Common myeloid progenitor, CD34-positive (primary cell): ENCODE measurements at regions not wholly inside any gene's neighbourhood (a gene's known extent, or its start where the extent isn't known, plus 50 kb on each side); places are given as distances from the start of the nearest gene placed in this dataset.
A peak's percentile ranks its signal among the peaks of the same experiment; 100 is the strongest.

Experiments
- CTCF ChIA-PET: fragments of 350-600 bp; sonication (Branson Sonifier 250); formaldehyde crosslinking; loops from one replicate; lab custom pipeline; 2021; ENCODE audit warnings: antibody characterized with exemption; lab: Charles Lee
- POLR2A ChIA-PET: fragments of 350-600 bp; sonication (Branson Sonifier 250); formaldehyde crosslinking; loops from one replicate; lab custom pipeline; 2021; ENCODE audit warnings: antibody characterized with exemption; lab: Charles Lee
- DNase-seq, 3 donors: peaks; one replicate each; pipeline versions ENCODE4 v3.0.0 to v3.0.0-alpha.2; 2013
- H3K27ac ChIP-seq, 2 experiments: 1 replicate in 1 of 2; 2 replicates in 1 of 2; pipeline ENCODE4 v1.7.0; 2013; ENCODE audit warnings: inconsistent platforms in 2 of 2, low read length in 2 of 2, mild to moderate bottlenecking in 2 of 2, low read depth in 1 of 2, moderate library complexity in 1 of 2; ENCODE audit not compliant: severe bottlenecking in 2 of 2, insufficient read depth in 1 of 2, poor library complexity in 1 of 2
- H3K27me3 ChIP-seq, 5 experiments: replicated peaks in 2 of 5; 1 replicate in 3 of 5; 2 replicates in 2 of 5; pipeline versions ENCODE4 v1.6.1 to v1.7.0; 2013; ENCODE audit warnings: low read length in 4 of 5, mild to moderate bottlenecking in 2 of 5, moderate library complexity in 2 of 5, inconsistent platforms in 1 of 5; ENCODE audit not compliant: insufficient read depth in 5 of 5, control insufficient read depth in 4 of 5
- H3K36me3 ChIP-seq, 4 experiments: 1 replicate in 2 of 4; 2 replicates in 2 of 4; pipeline versions ENCODE4 v1.6.1 to v1.7.0; 2013; ENCODE audit warnings: low read length in 3 of 4, control low read depth in 1 of 4, mild to moderate bottlenecking in 1 of 4; ENCODE audit not compliant: control insufficient read depth in 4 of 4, insufficient read depth in 4 of 4
- H3K4me1 ChIP-seq, 4 experiments: 1 replicate in 3 of 4; 2 replicates in 1 of 4; pipeline versions ENCODE4 v1.6.1 to v1.7.1; 2013; ENCODE audit warnings: low read length in 3 of 4, mild to moderate bottlenecking in 3 of 4, control low read depth in 1 of 4, inconsistent platforms in 1 of 4, moderate library complexity in 1 of 4; ENCODE audit not compliant: control insufficient read depth in 4 of 4, insufficient read depth in 4 of 4; ENCODE audit errors: control extremely low read depth in 1 of 4
- H3K4me3 ChIP-seq, 7 experiments: 1 replicate in 4 of 7; 2 replicates in 3 of 7; pipeline versions ENCODE4 v1.5.1 to v1.7.0; 2013; ENCODE audit warnings: mild to moderate bottlenecking in 7 of 7, low read length in 6 of 7, moderate library complexity in 6 of 7, inconsistent platforms in 2 of 7, low read depth in 2 of 7, control low read depth in 1 of 7; ENCODE audit not compliant: insufficient read depth in 4 of 7, control insufficient read depth in 1 of 7; ENCODE audit errors: extremely low read depth in 1 of 7
- H3K9me3 ChIP-seq, 5 experiments: 1 replicate in 4 of 5; 2 replicates in 1 of 5; pipeline versions ENCODE4 v1.6.1 to v1.7.1; 2013; ENCODE audit warnings: low read length in 4 of 5, mild to moderate bottlenecking in 2 of 5, inconsistent platforms in 1 of 5, low read depth in 1 of 5, moderate library complexity in 1 of 5; ENCODE audit not compliant: control insufficient read depth in 4 of 5, insufficient read depth in 2 of 5; ENCODE audit errors: control extremely low read depth in 1 of 5
- WGBS: methylation state at CpG from one replicate; pipeline ENCODE4 v1.1.5; 2013; ENCODE audit not compliant: insufficient coverage; 5-methylcytosine and 5-hydroxymethylcytosine counted together

DNA sequence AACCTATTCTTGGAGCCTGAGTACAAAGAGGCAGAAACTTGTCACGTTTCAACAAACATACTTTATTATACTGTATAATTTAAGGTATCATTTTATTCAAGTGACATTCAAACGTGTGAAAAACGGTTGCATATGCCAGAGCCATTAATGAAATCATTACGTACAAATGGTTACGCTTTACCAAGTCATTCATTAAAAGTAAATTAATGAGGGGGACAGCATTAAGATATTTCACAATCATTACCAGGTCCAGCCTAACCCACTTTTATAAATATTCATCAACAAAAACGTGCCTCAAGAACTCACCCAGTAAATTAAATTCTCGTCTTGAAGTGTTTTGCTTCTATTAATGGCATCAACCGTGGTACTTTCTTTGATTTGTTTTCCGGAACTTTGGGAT lies 253.0 kb downstream of the RPS24 start:
- Histone ChIP-seq H3K9me3 (no peaks in the 10 kb centered on the region), H3K36me3 (no peaks in the 10 kb centered on the region), H3K27me3 (no peaks in the 10 kb centered on the region), H3K4me3 (no peak overlapping the region), H3K27ac (no peak overlapping the region), H3K4me1 (no peaks in the 10 kb centered on the region)
- POLR2A ChIA-PET: no interaction called here
- CTCF ChIA-PET: no interaction called here
- no peak for DNase-seq
- WGBS: 100% methylated on average over 2 of the region's 9 CpGs

DNA sequence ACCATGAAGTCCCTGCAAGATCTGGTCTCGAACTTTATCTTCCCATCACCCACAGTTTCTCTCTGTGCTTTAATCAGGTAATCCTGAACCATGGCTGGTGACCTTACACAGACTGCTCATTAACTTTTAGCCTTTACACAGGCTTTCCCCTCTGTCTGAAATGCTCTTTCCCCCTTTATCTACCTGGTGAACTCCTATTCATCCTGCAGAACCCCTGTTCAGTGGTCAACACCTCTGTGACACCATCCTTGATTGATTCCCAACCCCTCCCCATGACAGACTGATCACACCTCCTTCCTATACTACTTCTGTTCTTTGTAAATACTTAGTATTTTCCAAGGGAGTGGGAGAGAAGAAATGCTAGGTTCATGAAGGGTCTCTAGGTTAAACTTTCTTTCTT lies 254.0 kb downstream of the RPS24 start:
- Histone ChIP-seq H3K4me1 (peaks cover 0 to 5% (median 2%) of the 10 kb centered on the region in 4 experiments), H3K27me3 (no peaks in the 10 kb centered on the region), H3K4me3 (no peak overlapping the region), H3K36me3 (no peaks in the 10 kb centered on the region), H3K9me3 (no peaks in the 10 kb centered on the region), H3K27ac (no peak overlapping the region)
- CTCF ChIA-PET: no interaction called here
- DNase-seq: no peak
- POLR2A ChIA-PET: interaction anchor here (0.6 kb wide), 1 partner anchor 780 kb away, joined by 3 read pairs; no protein-coding TSS in a partner anchor
- WGBS: 86% methylated on average over 1 of the region's 1 CpG

DNA sequence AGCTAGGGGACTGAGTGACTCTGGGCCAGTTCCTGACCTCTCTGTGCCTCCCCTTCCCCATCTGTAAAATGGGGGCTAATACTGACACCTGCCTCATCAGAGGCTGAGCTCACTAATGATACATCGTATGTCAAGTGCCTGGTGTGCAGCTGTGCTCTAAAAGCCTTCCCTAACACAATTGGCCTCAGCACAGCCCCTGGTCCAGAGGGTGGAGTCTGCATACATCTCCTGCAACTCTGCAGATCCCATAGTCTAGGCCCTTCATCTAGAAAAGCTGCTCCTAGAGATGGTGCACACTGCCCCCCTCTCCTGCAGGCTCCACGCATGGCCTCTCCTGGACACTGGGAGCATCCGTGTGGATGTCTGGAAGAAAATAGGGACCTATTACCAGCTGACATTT lies 255.0 kb downstream of the RPS24 start:
- CTCF ChIA-PET: interaction anchor here (1.2 to 1.4 kb wide), 2 partner anchors 34 to 54 kb away, joined by 3 read pairs; no protein-coding TSS in a partner anchor

DNA sequence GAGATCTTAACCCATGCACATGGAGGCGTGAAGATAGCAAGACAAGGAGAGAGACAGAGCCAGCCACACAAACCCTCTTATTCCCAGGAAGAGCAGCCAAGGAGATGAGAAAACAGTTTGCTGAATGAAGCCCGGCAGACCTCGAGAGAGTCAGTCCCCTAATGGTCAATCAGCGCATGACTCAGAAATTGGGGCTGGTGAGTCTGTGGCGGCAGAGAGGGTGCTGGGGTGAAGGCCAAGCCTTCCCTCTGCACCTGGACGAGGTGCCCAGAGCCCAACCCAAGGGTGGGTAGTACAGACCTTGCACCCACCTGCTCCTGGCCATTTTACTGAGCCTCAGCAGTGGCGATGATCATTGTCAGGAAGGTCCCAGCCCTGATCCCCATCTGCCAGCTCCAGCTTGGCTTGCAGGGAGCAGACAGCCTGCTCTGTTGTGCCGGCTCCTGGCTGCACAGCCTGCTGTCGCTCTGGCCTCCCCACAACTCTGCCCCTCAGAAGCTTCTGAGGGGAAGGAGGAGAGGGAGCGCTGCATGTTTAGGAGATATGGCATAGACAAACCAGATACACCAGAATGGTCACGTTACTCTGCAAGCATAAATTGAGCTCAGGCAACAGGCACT lies 256.6 kb downstream of the RPS24 start:
- ChIA-PET POLR2A (no interaction called here), CTCF (interaction anchor here (2.2 kb wide), 1 partner anchor 8 kb away, joined by 8 read pairs; no protein-coding TSS in a partner anchor)
- no peaks in the 10 kb centered on the region for H3K36me3 ChIP-seq
- H3K4me1 ChIP-seq: peaks cover 0 to 10% (median 2%) of the 10 kb centered on the region in 4 experiments
- 98% methylated on average over 11 of the region's 11 CpGs for WGBS
- H3K27ac ChIP-seq: no peak overlapping the region
- no peaks in the 10 kb centered on the region for H3K27me3 ChIP-seq
- no peak overlapping the region for H3K4me3 ChIP-seq
- no peak for DNase-seq
- no peaks in the 10 kb centered on the region for H3K9me3 ChIP-seq

More for the DNA sequence above, 255.0 kb downstream of the RPS24 start:
- no peaks in the 10 kb centered on the region for H3K36me3 ChIP-seq
- DNase-seq: no peak
- no peak overlapping the region for H3K27ac ChIP-seq
- H3K27me3 ChIP-seq: no peaks in the 10 kb centered on the region
- 92% methylated on average over 2 of the region's 3 CpGs for WGBS
- POLR2A ChIA-PET: no interaction called here
- H3K4me1 ChIP-seq: peaks cover 0 to 10% (median 2%) of the 10 kb centered on the region in 4 experiments
- no peak overlapping the region for H3K4me3 ChIP-seq
- no peaks in the 10 kb centered on the region for H3K9me3 ChIP-seq

DNA sequence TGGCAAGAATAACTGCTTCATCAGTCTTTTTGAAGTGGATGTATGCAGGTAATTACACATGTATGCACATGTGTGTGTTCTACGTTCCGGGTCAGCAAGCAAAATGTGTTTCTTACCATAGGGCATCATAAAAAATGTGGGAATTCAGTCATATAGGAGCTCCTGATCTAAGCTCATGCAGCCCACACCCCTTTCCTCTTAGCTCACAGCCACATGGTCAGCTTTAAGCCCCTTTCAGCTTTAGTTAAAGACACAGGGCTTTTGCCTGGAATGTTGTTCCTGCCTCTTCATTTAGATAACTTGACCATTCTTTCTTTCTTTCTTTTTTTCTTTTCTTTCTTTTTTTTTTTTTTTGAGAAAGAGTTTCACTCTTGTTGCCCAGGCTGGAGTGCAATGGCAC lies 258.1 kb downstream of the RPS24 start:
- no peak overlapping the region for H3K4me3 ChIP-seq
- CTCF ChIA-PET: interaction anchor here (0.7 to 2.2 kb wide), 3 partner anchors 10 to 74 kb away, joined by 3 to 8 read pairs (median 3); no protein-coding TSS in a partner anchor

DNA sequence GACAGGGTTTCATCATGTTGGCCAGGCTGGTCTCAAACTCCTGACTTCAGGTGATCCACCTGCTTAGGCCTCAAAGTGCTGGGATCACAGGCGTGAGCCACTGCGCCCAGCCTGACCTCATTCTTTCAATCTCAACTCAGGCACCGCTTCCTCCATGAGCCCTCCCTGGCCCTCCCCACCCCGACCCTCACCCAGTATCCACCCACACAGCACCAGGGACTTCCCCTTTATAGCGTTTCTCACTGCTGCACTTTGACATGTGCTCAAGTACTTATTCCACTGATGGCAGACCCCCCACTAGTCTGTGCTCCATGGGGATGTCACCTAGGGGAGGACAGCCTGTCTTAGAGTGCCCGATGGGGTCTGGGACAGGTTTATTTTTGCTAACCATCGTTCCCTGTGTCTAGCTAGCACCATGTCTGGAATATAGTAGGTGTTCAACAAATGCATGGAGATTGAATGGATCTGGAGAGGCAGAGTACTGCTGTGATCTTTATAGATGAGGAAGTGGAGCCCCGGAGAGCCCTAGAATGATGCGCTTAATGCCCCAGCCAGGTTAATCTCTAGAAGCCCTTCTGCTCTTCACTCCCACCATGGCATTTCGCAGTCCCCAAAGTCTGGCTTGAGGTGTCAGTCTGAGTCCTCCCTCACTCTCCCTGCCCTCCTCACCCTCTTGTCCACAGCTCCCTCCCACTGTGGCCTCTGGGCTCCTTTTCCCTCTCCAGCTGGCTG lies 258.8 kb downstream of the RPS24 start:
- no peaks in the 10 kb centered on the region for H3K27me3 ChIP-seq
- H3K9me3 ChIP-seq: no peaks in the 10 kb centered on the region
- no peak overlapping the region for H3K27ac ChIP-seq
- H3K36me3 ChIP-seq: no peaks in the 10 kb centered on the region
- DNase-seq: peak; percentile 19 to 78 (median 76)
- whole genome bisulfite sequencing: 40% methylated on average over 8 of the region's 10 CpGs
- POLR2A ChIA-PET: interaction anchor here (0.7 kb wide), 1 partner anchor 32 kb away, joined by 3 read pairs; no protein-coding TSS in a partner anchor
- no peak overlapping the region for H3K4me3 ChIP-seq
- peaks cover 0 to 10% (median 6%) of the 10 kb centered on the region in 4 experiments for H3K4me1 ChIP-seq
- CTCF ChIA-PET: interaction anchor here (1.2 to 2.2 kb wide), 2 partner anchors 10 to 12 kb away, joined by 5 to 8 read pairs; no protein-coding TSS in a partner anchor

More for the DNA sequence above, 258.1 kb downstream of the RPS24 start:
- POLR2A ChIA-PET: interaction anchor here (0.6 kb wide), 1 partner anchor 9 kb away, joined by 4 read pairs; no protein-coding TSS in a partner anchor
- no peaks in the 10 kb centered on the region for H3K27me3 ChIP-seq
- H3K27ac ChIP-seq: no peak overlapping the region
- peaks cover 0 to 10% (median 4%) of the 10 kb centered on the region in 4 experiments for H3K4me1 ChIP-seq
- no peaks in the 10 kb centered on the region for H3K36me3 ChIP-seq
- H3K9me3 ChIP-seq: no peaks in the 10 kb centered on the region
- no peak for DNase-seq
- 100% methylated on average over 2 of the region's 2 CpGs for WGBS
